H1 (cell line): ENCODE measurements at regions not wholly inside any gene's neighbourhood (a gene's known extent, or its start where the extent isn't known, plus 50 kb on each side); places are given as distances from the start of the nearest gene placed in this dataset.

Experiments
- CTCF ChIP-seq, 3 experiments: IDR thresholded peaks; 1 replicate in 2 of 3; 2 replicates in 1 of 3; pipeline versions ENCODE4 v1.5.1 to v1.6.1; 2011; ENCODE audit warnings: low read length in 3 of 3, mild to moderate bottlenecking in 3 of 3, inconsistent platforms in 2 of 3, low read depth in 1 of 3, moderate library complexity in 1 of 3; ENCODE audit not compliant: insufficient read depth in 1 of 3; ENCODE audit errors: control extremely low read depth in 1 of 3
- EP300 ChIP-seq, 2 experiments: IDR thresholded peaks; 1 replicate in 1 of 2; 2 replicates in 1 of 2; pipeline ENCODE4 v1.6.1; 2011 to 2012; ENCODE audit warnings: low read depth in 2 of 2, low read length in 2 of 2, mild to moderate bottlenecking in 2 of 2, borderline replicate concordance in 1 of 2, inconsistent platforms in 1 of 2, moderate library complexity in 1 of 2
- EZH2 ChIP-seq: fragments of 200-600 bp; sonication (generic); IDR thresholded peaks from 2 replicates; pipeline ENCODE4 v1.7.1; 2012; ENCODE audit warnings: low read depth, mild to moderate bottlenecking, moderate library complexity, low read length, inconsistent platforms; ENCODE audit not compliant: severe bottlenecking
- POLR2AphosphoS5 ChIP-seq: IDR thresholded peaks from 2 replicates; pipeline ENCODE4 v1.6.1; 2011; ENCODE audit warnings: low read depth, low read length
- USF2 ChIP-seq: IDR thresholded peaks from 2 replicates; pipeline ENCODE4 v1.6.1; 2011; ENCODE audit warnings: low read length, improper control_type of control experiment

DNA sequence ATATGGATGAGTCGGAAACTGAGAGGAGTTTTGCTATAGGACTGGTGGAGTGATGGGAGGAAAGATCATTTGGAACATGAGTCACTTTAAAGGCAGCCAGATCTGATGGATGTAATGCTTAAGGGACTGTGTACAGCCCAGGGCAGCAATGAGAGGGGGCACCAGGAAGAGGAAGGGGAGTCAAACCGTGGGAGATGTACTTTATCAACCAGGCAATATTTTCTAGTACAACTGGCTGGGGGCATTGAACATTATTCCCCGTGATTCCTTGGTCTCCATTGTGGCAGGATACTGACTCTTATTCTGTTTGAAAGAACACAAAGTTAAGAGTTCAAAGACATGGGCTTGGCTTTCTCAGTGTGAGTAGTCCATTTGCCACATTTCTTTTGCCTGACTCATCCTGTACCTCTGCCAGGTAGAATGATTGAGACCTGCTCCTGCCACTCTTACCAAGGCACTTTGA lies 268.2 kb upstream of the NR5A2 start:
- TF ChIP-seq POLR2AphosphoS5, result no peak
- no peak for TF ChIP-seq CTCF (IDR thresholded peaks at IDR 0.05; ENCODE audit: control extremely low read depth in 1 of 3, insufficient read depth in 1 of 3, low read depth in 1 of 3, low read length in 3 of 3)
- no peak for TF ChIP-seq EP300 (IDR thresholded peaks at IDR 0.05; ENCODE audit: borderline replicate concordance in 1 of 2, low read depth in 2 of 2, low read length in 2 of 2)
- TF ChIP-seq EZH2, result no peak
- no peak for TF ChIP-seq USF2
